ENCODE measurements at regions not wholly inside any gene's neighbourhood (a gene's known extent, or its start where the extent isn't known, plus 50 kb on each side); places are given as distances from the start of the nearest gene placed in this dataset.

- no peak for TF ChIP-seq CTCF (IDR thresholded peaks at IDR 0.05)
- TF ChIP-seq POLR2A (IDR thresholded peaks at IDR 0.05) = no peak
These were observed 58.6 kb upstream of the MEF2C start for GRCh38 chr5:88941581-88941980.
